ENCODE measurements at regions not wholly inside any gene's neighbourhood (a gene's known extent, or its start where the extent isn't known, plus 50 kb on each side); places are given as distances from the start of the nearest gene placed in this dataset.

DNA sequence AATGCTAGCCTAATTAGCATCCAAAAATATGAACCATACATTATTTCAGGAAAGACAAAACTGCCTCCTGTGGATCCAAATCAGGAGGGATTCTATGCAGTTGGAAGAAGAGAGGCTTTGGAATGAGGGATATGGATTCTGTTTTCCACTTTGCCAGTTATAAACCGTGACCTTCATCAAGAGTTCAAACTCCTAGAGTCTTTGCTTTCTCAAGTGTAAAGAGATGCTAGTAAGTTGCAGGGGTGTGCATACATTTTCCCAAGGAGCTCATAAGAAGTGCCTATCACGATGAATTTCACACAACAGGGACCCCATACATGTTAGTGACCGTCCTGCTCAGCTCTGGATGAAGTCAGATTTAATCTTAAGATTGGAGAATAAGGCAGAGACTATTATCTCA is 542.5 kb downstream of the SOX11 start:
- TF ChIP-seq, protein P1, sequence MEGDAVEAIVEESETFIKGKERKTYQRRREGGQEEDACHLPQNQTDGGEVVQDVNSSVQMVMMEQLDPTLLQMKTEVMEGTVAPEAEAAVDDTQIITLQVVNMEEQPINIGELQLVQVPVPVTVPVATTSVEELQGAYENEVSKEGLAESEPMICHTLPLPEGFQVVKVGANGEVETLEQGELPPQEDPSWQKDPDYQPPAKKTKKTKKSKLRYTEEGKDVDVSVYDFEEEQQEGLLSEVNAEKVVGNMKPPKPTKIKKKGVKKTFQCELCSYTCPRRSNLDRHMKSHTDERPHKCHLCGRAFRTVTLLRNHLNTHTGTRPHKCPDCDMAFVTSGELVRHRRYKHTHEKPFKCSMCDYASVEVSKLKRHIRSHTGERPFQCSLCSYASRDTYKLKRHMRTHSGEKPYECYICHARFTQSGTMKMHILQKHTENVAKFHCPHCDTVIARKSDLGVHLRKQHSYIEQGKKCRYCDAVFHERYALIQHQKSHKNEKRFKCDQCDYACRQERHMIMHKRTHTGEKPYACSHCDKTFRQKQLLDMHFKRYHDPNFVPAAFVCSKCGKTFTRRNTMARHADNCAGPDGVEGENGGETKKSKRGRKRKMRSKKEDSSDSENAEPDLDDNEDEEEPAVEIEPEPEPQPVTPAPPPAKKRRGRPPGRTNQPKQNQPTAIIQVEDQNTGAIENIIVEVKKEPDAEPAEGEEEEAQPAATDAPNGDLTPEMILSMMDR (IDR thresholded peaks at IDR 0.05 in 8 of 11, conservative IDR thresholded peaks at IDR 0.05 in 3 of 11): no peak
- TF ChIP-seq POLR2A (IDR thresholded peaks at IDR 0.05): no peak

Data from spleen (tissue), 7 donors.